ENCODE measurements at regions not wholly inside any gene's neighbourhood (a gene's known extent, or its start where the extent isn't known, plus 50 kb on each side); places are given as distances from the start of the nearest gene placed in this dataset.

GRCh38 chr3:13213490-13213889 is 140.3 kb upstream of the IQSEC1 start:
- Mint-ChIP-seq H3K4me1 (no peaks in the 10 kb centered on the region), H3K27ac (peak overlapping the region in 1 of 8 donors; percentile 48), H3K36me3 (no peaks in the 10 kb centered on the region), H3K4me3 (no peak overlapping the region), H3K9me3 (no peaks in the 10 kb centered on the region), H3K27me3 (peaks cover 15 to 38% of the 10 kb centered on the region in 2 donors)
- no peak overlapping the region for H3K4me3 ChIP-seq (ENCODE audit: low read length)
- DNase-seq: no peak
- H3K4me1 ChIP-seq (ENCODE audit: insufficient read depth, low read length): no peaks in the 10 kb centered on the region
- H3K36me3 ChIP-seq (ENCODE audit: insufficient read depth, low read length): no peaks in the 10 kb centered on the region
- H3K27me3 ChIP-seq (ENCODE audit: insufficient read depth, low read length, poor library complexity, severe bottlenecking): no peaks in the 10 kb centered on the region
- POLR2A ChIA-PET: no interaction called here
- CTCF ChIA-PET: no interaction called here
- no peaks in the 10 kb centered on the region for H3K9me3 ChIP-seq (ENCODE audit: low read length)
- H3K27ac ChIP-seq (ENCODE audit: low read depth, low read length): no peak overlapping the region

GRCh38 chr3:13211605-13212210 is 138.5 kb upstream of the IQSEC1 start:
- CTCF ChIA-PET: no interaction called here
- peak overlapping the region in 1 of 8 donors; percentile 66 for H3K27ac Mint-ChIP-seq

GRCh38 chr3:13210221-13210975 is 137.2 kb upstream of the IQSEC1 start:
- H3K4me1 Mint-ChIP-seq: no peaks in the 10 kb centered on the region
- peaks cover 0 to 2% (median 0%) of the 10 kb centered on the region in 5 donors for H3K9me3 Mint-ChIP-seq

More at GRCh38 chr3:13211605-13212210, 138.5 kb upstream of the IQSEC1 start:
- DNase-seq: peak in 1 of 5 donors; percentile 40
- Histone ChIP-seq H3K9me3 (ENCODE audit: low read length) (no peaks in the 10 kb centered on the region), H3K36me3 (ENCODE audit: insufficient read depth, low read length) (no peaks in the 10 kb centered on the region), H3K4me3 (ENCODE audit: low read length) (no peak overlapping the region), H3K27ac (ENCODE audit: low read depth, low read length) (no peak overlapping the region), H3K4me1 (ENCODE audit: insufficient read depth, low read length) (no peaks in the 10 kb centered on the region), H3K27me3 (ENCODE audit: insufficient read depth, low read length, poor library complexity, severe bottlenecking) (no peaks in the 10 kb centered on the region)
- Mint-ChIP-seq H3K27me3 (peaks cover 20 to 54% of the 10 kb centered on the region in 2 donors), H3K4me3 (no peak overlapping the region), H3K4me1 (no peaks in the 10 kb centered on the region), H3K36me3 (no peaks in the 10 kb centered on the region), H3K9me3 (peaks cover 0 to 2% (median 0%) of the 10 kb centered on the region in 5 donors)
- POLR2A ChIA-PET: no interaction called here

GRCh38 chr3:13209634-13209997 is 136.4 kb upstream of the IQSEC1 start:
- Mint-ChIP-seq H3K27me3 (peaks cover 24 to 69% of the 10 kb centered on the region in 2 donors), H3K27ac (no peak overlapping the region), H3K4me3 (no peak overlapping the region), H3K9me3 (peaks cover 0 to 2% (median 0%) of the 10 kb centered on the region in 5 donors), H3K36me3 (peaks cover 0 to 3% (median 0%) of the 10 kb centered on the region in 3 donors), H3K4me1 (peaks cover 0 to 4% (median 1%) of the 10 kb centered on the region in 3 donors)
- no peaks in the 10 kb centered on the region for H3K4me1 ChIP-seq (ENCODE audit: insufficient read depth, low read length)
- H3K27me3 ChIP-seq (ENCODE audit: insufficient read depth, low read length, poor library complexity, severe bottlenecking): peaks cover 6% of the 10 kb centered on the region
- no peak for DNase-seq
- H3K4me3 ChIP-seq (ENCODE audit: low read length): no peak overlapping the region
- POLR2A ChIA-PET: no interaction called here
- no peaks in the 10 kb centered on the region for H3K36me3 ChIP-seq (ENCODE audit: insufficient read depth, low read length)
- H3K9me3 ChIP-seq (ENCODE audit: low read length): no peaks in the 10 kb centered on the region
- CTCF ChIA-PET: no interaction called here
- H3K27ac ChIP-seq (ENCODE audit: low read depth, low read length): no peak overlapping the region

More at GRCh38 chr3:13210221-13210975, 137.2 kb upstream of the IQSEC1 start:
- Mint-ChIP-seq H3K27ac (no peak overlapping the region), H3K27me3 (peaks cover 18 to 66% of the 10 kb centered on the region in 2 donors), H3K4me3 (no peak overlapping the region), H3K36me3 (peaks cover 0 to 3% (median 0%) of the 10 kb centered on the region in 3 donors)
- H3K27ac ChIP-seq (ENCODE audit: low read depth, low read length): no peak overlapping the region
- H3K9me3 ChIP-seq (ENCODE audit: low read length): no peaks in the 10 kb centered on the region
- ChIA-PET POLR2A (no interaction called here), CTCF (no interaction called here)
- peaks cover 3% of the 10 kb centered on the region for H3K27me3 ChIP-seq (ENCODE audit: insufficient read depth, low read length, poor library complexity, severe bottlenecking)
- H3K4me3 ChIP-seq (ENCODE audit: low read length): no peak overlapping the region
- DNase-seq: peak in 1 of 5 donors; percentile 43
- H3K36me3 ChIP-seq (ENCODE audit: insufficient read depth, low read length): no peaks in the 10 kb centered on the region
- no peaks in the 10 kb centered on the region for H3K4me1 ChIP-seq (ENCODE audit: insufficient read depth, low read length)

GRCh38 chr3:13208706-13209633 is 135.7 kb upstream of the IQSEC1 start:
- POLR2A ChIA-PET: no interaction called here
- Histone ChIP-seq H3K36me3 (ENCODE audit: insufficient read depth, low read length) (no peaks in the 10 kb centered on the region), H3K4me1 (ENCODE audit: insufficient read depth, low read length) (no peaks in the 10 kb centered on the region), H3K9me3 (ENCODE audit: low read length) (no peaks in the 10 kb centered on the region), H3K4me3 (ENCODE audit: low read length) (no peak overlapping the region), H3K27me3 (ENCODE audit: insufficient read depth, low read length, poor library complexity, severe bottlenecking) (peaks cover 6% of the 10 kb centered on the region), H3K27ac (ENCODE audit: low read depth, low read length) (no peak overlapping the region)
- H3K9me3 Mint-ChIP-seq: peaks cover 0 to 2% (median 0%) of the 10 kb centered on the region in 5 donors
- peaks cover 0 to 10% (median 2%) of the 10 kb centered on the region in 3 donors for H3K4me1 Mint-ChIP-seq
- CTCF ChIA-PET: no interaction called here
- no peak overlapping the region for H3K27ac Mint-ChIP-seq
- DNase-seq: no peak
- H3K36me3 Mint-ChIP-seq: peaks cover 0 to 3% (median 0%) of the 10 kb centered on the region in 3 donors
- no peak overlapping the region for H3K4me3 Mint-ChIP-seq
- peaks cover 26 to 72% of the 10 kb centered on the region in 2 donors for H3K27me3 Mint-ChIP-seq

GRCh38 chr3:13207975-13208705 is 134.9 kb upstream of the IQSEC1 start:
- Mint-ChIP-seq H3K4me3 (no peak overlapping the region), H3K27ac (no peak overlapping the region), H3K9me3 (peaks cover 0 to 2% (median 0%) of the 10 kb centered on the region in 5 donors), H3K36me3 (peaks cover 0 to 3% (median 0%) of the 10 kb centered on the region in 3 donors), H3K4me1 (peaks cover 0 to 10% (median 2%) of the 10 kb centered on the region in 3 donors), H3K27me3 (peaks cover 23 to 79% of the 10 kb centered on the region in 2 donors)
- H3K27ac ChIP-seq (ENCODE audit: low read depth, low read length): no peak overlapping the region
- no peak for DNase-seq
- no peaks in the 10 kb centered on the region for H3K9me3 ChIP-seq (ENCODE audit: low read length)
- peaks cover 6% of the 10 kb centered on the region for H3K27me3 ChIP-seq (ENCODE audit: insufficient read depth, low read length, poor library complexity, severe bottlenecking)
- no peak overlapping the region for H3K4me3 ChIP-seq (ENCODE audit: low read length)
- no peaks in the 10 kb centered on the region for H3K36me3 ChIP-seq (ENCODE audit: insufficient read depth, low read length)
- ChIA-PET CTCF (no interaction called here), POLR2A (no interaction called here)
- no peaks in the 10 kb centered on the region for H3K4me1 ChIP-seq (ENCODE audit: insufficient read depth, low read length)

- Mint-ChIP-seq H3K9me3 (peaks cover 0 to 2% (median 0%) of the 10 kb centered on the region in 5 donors), H3K27ac (no peak overlapping the region), H3K27me3 (peaks cover 25 to 82% of the 10 kb centered on the region in 2 donors), H3K4me3 (peak overlapping the region in 1 of 7 donors; percentile 64), H3K4me1 (peaks cover 0 to 10% (median 2%) of the 10 kb centered on the region in 3 donors), H3K36me3 (peaks cover 0 to 3% (median 0%) of the 10 kb centered on the region in 3 donors)
- ChIA-PET CTCF (no interaction called here), POLR2A (no interaction called here)
- Histone ChIP-seq H3K36me3 (ENCODE audit: insufficient read depth, low read length) (no peaks in the 10 kb centered on the region), H3K4me3 (ENCODE audit: low read length) (no peak overlapping the region), H3K27me3 (ENCODE audit: insufficient read depth, low read length, poor library complexity, severe bottlenecking) (peaks cover 6% of the 10 kb centered on the region), H3K27ac (ENCODE audit: low read depth, low read length) (no peak overlapping the region), H3K4me1 (ENCODE audit: insufficient read depth, low read length) (no peaks in the 10 kb centered on the region), H3K9me3 (ENCODE audit: low read length) (no peaks in the 10 kb centered on the region)
- no peak for DNase-seq
Observed at GRCh38 chr3:13207578-13207922, 134.3 kb upstream of the IQSEC1 start.

Measured in CD8-positive, alpha-beta memory T cell (primary cell).